Peyer's patch (tissue), 4 donors: ENCODE measurements at regions not wholly inside any gene's neighbourhood (a gene's known extent, or its start where the extent isn't known, plus 50 kb on each side); places are given as distances from the start of the nearest gene placed in this dataset.

ENCODE experiments used
- DNase-seq, 3 donors: peaks; one replicate each; pipeline ENCODE4 v3.0.0-alpha.2; 2017 to 2019
- H3K27ac ChIP-seq, 4 donors: fragments of 200-600 bp; sonication (generic); one replicate each; pipeline ENCODE4 v1.5.1; 2016 to 2019
- H3K27me3 ChIP-seq, 2 donors: fragments of 200-600 bp; sonication (generic); one replicate each; pipeline ENCODE4 v1.5.1; 2019
- H3K36me3 ChIP-seq, 3 donors: fragments of 200-600 bp; sonication (generic); one replicate each; pipeline ENCODE4 v1.5.1; 2016 to 2019
- H3K4me1 ChIP-seq, 4 donors: fragments of 200-600 bp; sonication (generic); one replicate each; pipeline ENCODE4 v1.5.1; 2016 to 2019
- H3K4me3 ChIP-seq, 4 donors: fragments of 200-600 bp; sonication (generic); 1 replicate in 3 of 4; 2 replicates in 1 of 4; pipeline ENCODE4 v1.5.1; 2016 to 2019; ENCODE audit warnings: mild to moderate bottlenecking in 1 of 4
- H3K9me3 ChIP-seq, 4 donors: fragments of 200-600 bp; sonication (generic); one replicate each; pipeline ENCODE4 v1.5.1; 2016 to 2019; ENCODE audit warnings: mild to moderate bottlenecking in 1 of 4
- POLR2A ChIP-seq, 2 donors: fragments of 450-650 bp; IDR thresholded peaks; one replicate each; pipeline ENCODE4 v1.5.1; 2017; ENCODE audit warnings: antibody characterized with exemption in 2 of 2, mild to moderate bottlenecking in 2 of 2, moderate library complexity in 2 of 2
- small RNA-seq, 2 donors: library from RNA; depleted of rRNA; stranded (forward); fragments of <200 nt; gene quantifications; one replicate each; pipeline ENCODE3, GENCODE V24; 2016
- TF ChIP-seq, protein P1 (sequence below), 6 experiments: fragments of 450-650 bp in 4 of 6; fragments of 200-600 bp in 2 of 6; sonication (generic) in 1 of 6; IDR thresholded peaks; one replicate each; pipeline ENCODE4 v1.5.1; 2017 to 2019; ENCODE audit warnings: antibody characterized with exemption in 6 of 6, mild to moderate bottlenecking in 3 of 6, moderate library complexity in 1 of 6

DNA sequence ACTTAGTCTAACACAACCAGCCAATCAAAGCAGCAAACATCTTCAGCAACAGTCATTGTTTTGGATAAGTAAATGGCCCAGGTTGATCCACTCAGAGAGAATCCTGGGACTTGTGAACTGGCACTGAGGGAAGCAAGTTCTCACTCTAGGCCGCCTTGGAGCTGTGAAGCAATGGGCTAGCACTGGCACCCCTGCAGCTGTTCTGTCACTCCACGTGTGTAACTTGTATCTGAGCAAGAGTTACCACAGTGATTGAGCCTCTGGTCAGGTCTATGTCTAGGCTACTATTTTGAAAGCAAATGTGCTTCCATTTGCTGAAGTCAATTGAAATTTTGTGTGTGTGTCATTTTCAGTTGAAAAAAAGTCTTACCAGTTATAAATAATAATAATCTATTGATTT lies 57.2 kb upstream of the HS3ST1 start:
- Histone ChIP-seq H3K27ac (no peak overlapping the region), H3K9me3 (no peaks in the 10 kb centered on the region), H3K27me3 (no peaks in the 10 kb centered on the region), H3K4me3 (no peak overlapping the region), H3K4me1 (no peaks in the 10 kb centered on the region), H3K36me3 (no peaks in the 10 kb centered on the region)
- no peak for TF ChIP-seq POLR2A (IDR thresholded peaks at IDR 0.05)
- TF ChIP-seq, protein P1, sequence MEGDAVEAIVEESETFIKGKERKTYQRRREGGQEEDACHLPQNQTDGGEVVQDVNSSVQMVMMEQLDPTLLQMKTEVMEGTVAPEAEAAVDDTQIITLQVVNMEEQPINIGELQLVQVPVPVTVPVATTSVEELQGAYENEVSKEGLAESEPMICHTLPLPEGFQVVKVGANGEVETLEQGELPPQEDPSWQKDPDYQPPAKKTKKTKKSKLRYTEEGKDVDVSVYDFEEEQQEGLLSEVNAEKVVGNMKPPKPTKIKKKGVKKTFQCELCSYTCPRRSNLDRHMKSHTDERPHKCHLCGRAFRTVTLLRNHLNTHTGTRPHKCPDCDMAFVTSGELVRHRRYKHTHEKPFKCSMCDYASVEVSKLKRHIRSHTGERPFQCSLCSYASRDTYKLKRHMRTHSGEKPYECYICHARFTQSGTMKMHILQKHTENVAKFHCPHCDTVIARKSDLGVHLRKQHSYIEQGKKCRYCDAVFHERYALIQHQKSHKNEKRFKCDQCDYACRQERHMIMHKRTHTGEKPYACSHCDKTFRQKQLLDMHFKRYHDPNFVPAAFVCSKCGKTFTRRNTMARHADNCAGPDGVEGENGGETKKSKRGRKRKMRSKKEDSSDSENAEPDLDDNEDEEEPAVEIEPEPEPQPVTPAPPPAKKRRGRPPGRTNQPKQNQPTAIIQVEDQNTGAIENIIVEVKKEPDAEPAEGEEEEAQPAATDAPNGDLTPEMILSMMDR (IDR thresholded peaks at IDR 0.05): no peak
- DNase-seq: no peak

- no peaks in the 10 kb centered on the region for H3K4me1 ChIP-seq
- H3K36me3 ChIP-seq: no peaks in the 10 kb centered on the region
- no peak overlapping the region for H3K4me3 ChIP-seq
- H3K27me3 ChIP-seq: no peaks in the 10 kb centered on the region
- no peaks in the 10 kb centered on the region for H3K9me3 ChIP-seq
- H3K27ac ChIP-seq: no peak overlapping the region
- TF ChIP-seq, protein P1 (IDR thresholded peaks at IDR 0.05): no peak
- no peak for TF ChIP-seq POLR2A (IDR thresholded peaks at IDR 0.05)
- DNase-seq: no peak
Measured at GRCh38 chr4:11484531-11484930, 55.8 kb upstream of the HS3ST1 start.

- no peaks in the 10 kb centered on the region for H3K27me3 ChIP-seq
- H3K27ac ChIP-seq: no peak overlapping the region
- no peaks in the 10 kb centered on the region for H3K36me3 ChIP-seq
- no peaks in the 10 kb centered on the region for H3K4me1 ChIP-seq
- no peak for DNase-seq
- no peak for TF ChIP-seq POLR2A (IDR thresholded peaks at IDR 0.05)
- TF ChIP-seq, protein P1 (IDR thresholded peaks at IDR 0.05): no peak
- no peaks in the 10 kb centered on the region for H3K9me3 ChIP-seq
- no peak overlapping the region for H3K4me3 ChIP-seq
Measured at GRCh38 chr4:11483046-11483445, 54.4 kb upstream of the HS3ST1 start.

DNA sequence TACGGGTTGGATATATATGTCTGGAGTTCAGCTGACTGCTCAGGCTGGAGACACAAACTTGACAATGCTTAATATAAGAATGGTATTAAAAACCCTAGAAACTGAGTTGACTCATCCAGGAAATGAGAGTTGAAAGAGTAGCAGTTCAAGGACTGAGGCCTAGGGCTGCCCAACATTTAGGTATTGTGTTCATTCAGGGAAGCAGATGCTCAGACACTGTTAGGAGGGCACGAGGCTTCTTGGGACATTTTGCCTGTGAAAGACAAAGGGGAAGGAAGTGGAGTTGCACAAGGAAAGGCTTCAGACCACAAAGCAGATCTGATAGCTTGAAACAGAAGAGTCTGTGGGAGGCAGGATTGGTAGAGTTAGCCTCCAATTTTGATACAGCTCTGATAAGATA lies 52.0 kb upstream of the HS3ST1 start:
- no peak for TF ChIP-seq POLR2A (IDR thresholded peaks at IDR 0.05)
- TF ChIP-seq, protein P1 (IDR thresholded peaks at IDR 0.05): no peak
- no peak overlapping the region for H3K27ac ChIP-seq

More for the DNA sequence above, 52.0 kb upstream of the HS3ST1 start:
- H3K4me3 ChIP-seq: no peak overlapping the region
- no peaks in the 10 kb centered on the region for H3K9me3 ChIP-seq
- no peaks in the 10 kb centered on the region for H3K4me1 ChIP-seq
- DNase-seq: peak in 1 of 3 donors; percentile 54
- no peaks in the 10 kb centered on the region for H3K27me3 ChIP-seq
- no peaks in the 10 kb centered on the region for H3K36me3 ChIP-seq

Small RNAs in the stretch of these regions (small RNA-seq; reads per million reads assigned to genes)
- gene RF00026 (0 reads per million in 2 donors), gene RNU6-578P (0 reads per million in 2 donors)
